GM12864 (cell line): ENCODE measurements at regions not wholly inside any gene's neighbourhood (a gene's known extent, or its start where the extent isn't known, plus 50 kb on each side); places are given as distances from the start of the nearest gene placed in this dataset.

Experiments
- DNase-seq: peaks from one replicate; pipeline ENCODE4 v3.0.0-alpha.2; 2011; ENCODE audit warnings: low read depth
- H3K4me3 ChIP-seq: 2 replicates; pipeline ENCODE4 v1.5.1; 2011; ENCODE audit warnings: mild to moderate bottlenecking, low read depth, low read length, control low read depth
- TF ChIP-seq, protein P1 (sequence below): IDR thresholded peaks from 2 replicates; pipeline ENCODE4 v1.5.1; 2011; ENCODE audit warnings: low read depth, mild to moderate bottlenecking, moderate library complexity, low read length, control low read depth, inconsistent platforms; ENCODE audit errors: missing control alignments

DNA sequence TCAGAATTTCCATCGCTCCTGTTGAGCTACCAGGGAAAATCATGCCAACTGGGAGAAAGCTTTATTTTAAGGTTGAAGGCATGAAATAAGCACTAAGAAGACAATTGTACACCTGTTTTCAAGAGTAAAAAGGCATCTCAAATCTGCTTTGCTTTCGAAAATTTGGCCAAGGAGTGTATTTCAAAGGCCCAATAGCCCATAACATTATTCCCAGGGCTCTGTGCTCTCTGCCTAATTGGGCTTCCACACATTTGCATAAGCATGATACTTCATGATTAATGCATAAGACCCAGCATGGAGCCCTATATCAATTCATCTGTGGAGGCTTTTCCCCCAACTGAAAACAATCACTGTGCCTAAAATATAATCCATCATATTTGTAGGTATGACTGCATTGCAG is 258.5 kb downstream of the NOVA1 start:
- DNase-seq, result no peak
- TF ChIP-seq, protein P1, sequence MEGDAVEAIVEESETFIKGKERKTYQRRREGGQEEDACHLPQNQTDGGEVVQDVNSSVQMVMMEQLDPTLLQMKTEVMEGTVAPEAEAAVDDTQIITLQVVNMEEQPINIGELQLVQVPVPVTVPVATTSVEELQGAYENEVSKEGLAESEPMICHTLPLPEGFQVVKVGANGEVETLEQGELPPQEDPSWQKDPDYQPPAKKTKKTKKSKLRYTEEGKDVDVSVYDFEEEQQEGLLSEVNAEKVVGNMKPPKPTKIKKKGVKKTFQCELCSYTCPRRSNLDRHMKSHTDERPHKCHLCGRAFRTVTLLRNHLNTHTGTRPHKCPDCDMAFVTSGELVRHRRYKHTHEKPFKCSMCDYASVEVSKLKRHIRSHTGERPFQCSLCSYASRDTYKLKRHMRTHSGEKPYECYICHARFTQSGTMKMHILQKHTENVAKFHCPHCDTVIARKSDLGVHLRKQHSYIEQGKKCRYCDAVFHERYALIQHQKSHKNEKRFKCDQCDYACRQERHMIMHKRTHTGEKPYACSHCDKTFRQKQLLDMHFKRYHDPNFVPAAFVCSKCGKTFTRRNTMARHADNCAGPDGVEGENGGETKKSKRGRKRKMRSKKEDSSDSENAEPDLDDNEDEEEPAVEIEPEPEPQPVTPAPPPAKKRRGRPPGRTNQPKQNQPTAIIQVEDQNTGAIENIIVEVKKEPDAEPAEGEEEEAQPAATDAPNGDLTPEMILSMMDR, result no peak
- H3K4me3 ChIP-seq, result no peak overlapping the region

DNA sequence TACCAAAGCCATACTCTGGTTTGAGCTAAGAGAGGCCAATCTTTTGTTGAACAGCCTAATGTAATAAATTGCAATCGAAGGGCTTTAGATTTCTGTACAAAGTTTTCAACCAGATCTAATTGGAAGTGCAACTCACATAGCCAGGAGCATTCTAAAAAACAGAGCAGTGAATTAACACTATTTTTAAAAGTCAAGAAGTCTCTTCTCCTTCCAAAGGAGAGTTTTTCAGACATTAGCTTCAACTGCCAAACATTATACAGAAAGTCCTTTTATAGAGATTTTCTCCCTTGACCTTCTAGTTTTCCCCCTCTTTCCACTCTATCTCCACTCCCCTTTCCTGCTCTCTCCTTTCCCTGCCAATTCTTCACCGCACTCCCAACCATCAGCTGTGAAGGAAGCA is 259.6 kb downstream of the NOVA1 start:
- DNase-seq, result no peak
- TF ChIP-seq, protein P1, result no peak
- no peak overlapping the region for H3K4me3 ChIP-seq

DNA sequence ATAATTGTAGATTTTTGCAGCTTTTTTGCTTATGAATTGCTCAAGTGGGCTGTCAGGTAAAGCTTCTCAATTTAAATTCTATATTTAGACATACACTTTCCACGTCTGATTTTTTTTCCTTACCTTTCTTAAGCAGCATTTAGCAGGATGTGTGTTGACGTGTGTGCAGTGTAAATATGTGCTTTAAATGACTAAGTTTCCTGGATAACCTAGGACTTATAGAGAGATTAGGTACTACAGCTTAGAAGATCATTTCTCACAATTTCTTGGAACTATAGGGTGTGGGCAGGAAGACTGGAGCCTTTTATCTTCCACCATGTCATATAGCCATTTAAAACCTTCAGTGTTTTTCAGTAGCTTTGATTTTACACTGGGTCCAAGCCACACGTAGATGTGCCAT is 263.5 kb downstream of the NOVA1 start:
- no peak overlapping the region for H3K4me3 ChIP-seq
- DNase-seq, result no peak
- TF ChIP-seq, protein P1, result no peak

DNA sequence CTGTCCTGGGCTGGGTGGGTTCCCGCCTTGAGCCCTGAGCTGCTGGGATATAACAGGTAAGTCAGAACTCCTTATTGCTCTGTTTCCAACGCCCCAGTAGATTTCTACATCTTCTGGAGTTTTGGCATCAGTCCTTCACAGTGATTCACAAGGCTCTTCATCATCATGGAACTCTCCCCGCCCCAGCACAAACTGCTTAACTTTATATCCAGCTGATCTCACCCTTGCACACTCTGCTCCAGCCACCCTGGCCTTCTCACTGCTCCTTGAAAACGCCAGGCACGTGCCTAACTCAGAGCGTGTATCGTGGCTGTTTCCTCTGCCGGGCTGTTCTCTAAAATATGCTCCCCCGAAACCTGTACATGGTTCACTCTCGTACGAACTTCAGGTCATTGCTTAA is 264.9 kb downstream of the NOVA1 start:
- no peak overlapping the region for H3K4me3 ChIP-seq
- TF ChIP-seq, protein P1, result no peak
- DNase-seq, result no peak

DNA sequence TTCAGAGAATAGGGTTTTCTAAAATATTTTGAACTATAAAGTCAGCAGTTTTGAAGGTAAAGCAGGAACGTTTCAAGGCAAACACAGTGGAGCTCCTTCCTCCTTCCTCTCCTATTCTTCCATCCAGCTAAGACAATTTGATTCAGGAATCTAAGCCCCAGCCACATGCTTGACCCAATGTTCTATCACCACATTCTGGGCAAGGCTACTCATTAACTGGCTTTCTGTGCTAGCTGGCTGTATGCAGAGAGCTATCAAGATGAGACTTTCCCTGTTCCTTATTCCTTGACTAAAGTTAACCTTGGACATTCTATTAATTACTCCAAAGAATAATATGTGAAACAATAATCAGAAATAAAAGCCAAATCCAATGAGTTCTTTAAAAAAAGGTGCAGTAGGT is 266.9 kb downstream of the NOVA1 start:
- no peak overlapping the region for H3K4me3 ChIP-seq
- TF ChIP-seq, protein P1, result no peak
- no peak for DNase-seq

DNA sequence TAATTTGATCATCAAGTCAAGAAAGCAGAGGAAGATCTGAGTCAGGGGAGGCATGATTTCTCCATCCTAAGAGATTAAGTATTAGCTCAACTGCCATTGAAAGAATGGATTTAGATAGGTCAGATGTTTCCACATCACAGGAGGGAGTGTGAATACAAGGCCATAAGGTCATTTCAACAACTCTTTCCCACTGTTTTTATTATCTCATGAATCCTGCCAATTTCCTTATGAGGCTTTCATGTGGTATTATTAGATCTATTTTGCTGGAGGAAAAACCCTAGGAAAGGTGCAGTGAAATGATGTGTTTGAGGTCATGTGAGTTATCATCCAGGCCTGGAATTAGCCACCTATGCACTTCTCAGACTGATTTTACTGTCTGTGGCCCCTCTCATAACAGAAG is 269.0 kb downstream of the NOVA1 start:
- no peak for DNase-seq
- TF ChIP-seq, protein P1, result no peak
- H3K4me3 ChIP-seq, result no peak overlapping the region

DNA sequence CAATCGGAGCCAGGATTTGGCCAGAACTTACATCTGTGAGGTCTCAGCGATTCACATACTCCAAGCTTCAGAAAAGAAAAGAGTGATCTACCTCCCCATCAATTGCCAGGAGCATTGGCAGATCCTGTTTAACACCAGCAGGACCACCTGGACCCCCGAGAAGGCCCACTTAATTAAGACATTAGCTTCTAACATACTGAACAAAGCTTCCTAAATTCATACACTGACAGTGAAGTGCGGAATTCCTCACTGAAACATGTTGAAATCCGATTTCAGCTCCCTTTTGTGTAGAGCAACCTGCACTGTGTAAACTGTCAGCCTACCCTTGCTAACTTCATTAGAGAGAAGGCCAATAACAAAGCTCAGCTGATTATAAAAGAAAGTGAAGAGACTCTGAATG is 274.0 kb downstream of the NOVA1 start:
- DNase-seq, result no peak
- TF ChIP-seq, protein P1, result no peak
- no peak overlapping the region for H3K4me3 ChIP-seq
